ENCODE measurements at regions not wholly inside any gene's neighbourhood (a gene's known extent, or its start where the extent isn't known, plus 50 kb on each side); places are given as distances from the start of the nearest gene placed in this dataset.

DNA sequence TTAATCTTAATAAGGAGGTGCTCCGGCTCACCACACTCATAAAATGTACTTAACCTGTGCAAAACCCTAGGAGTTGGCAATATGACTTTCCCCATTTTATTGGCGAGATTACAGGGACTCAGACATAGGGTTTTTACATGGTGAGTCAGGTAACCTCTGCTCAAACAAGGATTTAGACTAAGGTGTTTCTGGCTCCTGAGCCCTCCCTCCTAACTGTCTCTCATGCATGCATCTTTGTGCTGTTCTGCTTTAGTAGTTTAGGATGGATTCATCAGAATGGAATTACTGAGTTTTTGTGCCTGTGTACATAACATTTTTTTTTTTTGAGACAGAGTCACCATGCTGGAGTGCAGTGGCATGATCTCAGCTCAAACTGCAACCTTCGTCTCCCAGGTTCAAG, 993.3 kb upstream of the TMEM132C start:
- no peak for DNase-seq

DNA sequence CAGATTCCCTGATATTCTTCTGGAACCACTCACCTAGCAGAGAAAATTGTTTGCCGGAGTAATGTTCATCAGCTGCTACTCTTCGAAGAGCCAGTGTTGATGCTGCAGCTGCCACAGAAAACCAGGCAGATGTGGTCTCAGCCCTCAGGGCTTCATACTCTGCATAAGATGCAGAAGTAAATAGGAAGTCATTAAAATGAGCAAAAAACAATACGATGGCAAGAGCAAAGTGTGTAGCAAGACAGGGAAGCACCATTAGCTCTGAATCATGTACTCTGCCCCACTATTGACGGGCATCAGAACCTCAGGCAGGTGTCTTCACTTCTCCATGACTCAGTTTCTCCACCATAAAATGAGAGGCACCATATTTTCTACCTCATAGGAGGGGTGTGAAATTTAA, 991.6 kb upstream of the TMEM132C start:
- no peak for DNase-seq

DNA sequence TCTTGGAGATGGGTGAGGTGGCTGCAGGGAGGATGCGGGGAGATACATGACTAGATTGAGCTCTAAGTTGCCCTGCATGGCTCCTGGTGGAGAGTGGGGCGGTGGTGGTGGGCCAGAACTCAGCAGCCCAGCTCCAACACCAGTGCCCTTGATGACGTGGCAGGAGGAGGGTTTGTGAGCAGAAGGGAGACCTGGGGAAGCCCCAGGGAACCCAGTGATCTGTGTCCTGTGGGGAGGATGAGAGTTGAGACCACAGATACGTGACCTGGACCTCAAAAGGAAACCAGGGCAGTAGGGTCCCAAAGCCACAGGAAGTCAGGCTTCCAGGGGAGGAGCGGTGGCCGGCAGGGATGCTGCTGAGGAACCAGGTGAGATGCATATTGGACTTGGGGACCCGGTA, 989.1 kb upstream of the TMEM132C start:
- no peak for DNase-seq

DNA sequence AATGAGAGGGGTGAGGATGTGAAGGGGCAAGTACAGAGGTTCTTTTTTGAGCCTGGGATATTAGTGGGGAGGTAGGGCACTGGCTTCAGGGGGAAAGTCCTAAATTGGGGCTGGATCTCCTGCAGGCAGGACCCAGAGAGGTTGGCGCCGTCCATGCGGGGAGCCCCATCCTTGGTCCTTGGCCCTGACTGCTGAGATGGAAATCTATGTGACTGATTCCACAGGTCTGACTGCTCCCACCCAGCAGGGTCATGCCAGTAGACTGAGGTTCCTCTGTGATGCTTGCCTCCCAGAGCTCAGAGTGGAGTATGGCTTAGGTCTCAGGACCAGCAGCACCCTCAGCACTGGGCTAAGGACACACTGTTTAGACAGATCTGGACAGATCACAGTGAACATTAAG, 988.6 kb upstream of the TMEM132C start:
- no peak for DNase-seq

DNA sequence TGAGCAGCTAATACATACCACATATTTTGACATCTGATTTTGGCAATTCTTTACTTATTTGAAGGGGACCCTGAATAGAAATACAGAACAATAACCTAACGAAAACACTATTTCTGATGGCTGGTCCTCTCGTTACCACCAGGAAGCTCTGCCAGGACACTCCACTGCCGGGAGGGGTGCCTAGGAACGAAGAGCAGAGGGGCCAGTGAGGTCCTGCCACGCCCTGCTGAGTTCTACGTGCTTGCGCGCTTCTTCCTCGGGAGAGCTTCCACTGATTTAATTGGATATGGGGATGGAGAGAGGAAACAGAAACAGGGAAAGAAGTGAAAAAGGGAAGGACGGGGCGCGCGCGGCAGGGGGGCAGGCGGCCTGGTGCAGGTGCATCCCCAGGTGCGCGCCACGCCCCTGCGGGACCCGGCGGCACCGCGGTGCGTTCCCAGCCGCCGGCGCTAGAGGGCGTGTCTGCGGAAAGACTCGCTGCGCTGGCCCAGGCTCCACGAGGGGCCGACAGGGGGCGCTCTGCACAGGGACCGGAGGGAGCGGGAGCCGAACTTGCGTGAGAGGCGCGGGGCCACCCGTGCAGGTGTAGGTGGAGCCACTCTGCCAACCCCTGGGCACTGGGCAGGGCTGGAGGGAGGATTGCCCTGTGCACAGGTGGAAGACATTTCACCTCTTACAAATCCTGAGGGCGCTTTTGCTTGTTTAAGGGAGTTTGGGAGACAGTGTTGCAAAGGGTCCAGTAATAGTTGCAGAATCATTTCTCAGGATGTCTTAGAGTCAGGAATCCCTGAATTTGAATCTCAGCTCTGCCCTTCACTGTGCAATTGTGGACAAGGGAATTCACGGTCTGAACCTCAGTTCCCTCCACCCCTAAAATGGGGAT, 986.3 kb upstream of the TMEM132C start:
- DNase-seq: peak; percentile 28

DNA sequence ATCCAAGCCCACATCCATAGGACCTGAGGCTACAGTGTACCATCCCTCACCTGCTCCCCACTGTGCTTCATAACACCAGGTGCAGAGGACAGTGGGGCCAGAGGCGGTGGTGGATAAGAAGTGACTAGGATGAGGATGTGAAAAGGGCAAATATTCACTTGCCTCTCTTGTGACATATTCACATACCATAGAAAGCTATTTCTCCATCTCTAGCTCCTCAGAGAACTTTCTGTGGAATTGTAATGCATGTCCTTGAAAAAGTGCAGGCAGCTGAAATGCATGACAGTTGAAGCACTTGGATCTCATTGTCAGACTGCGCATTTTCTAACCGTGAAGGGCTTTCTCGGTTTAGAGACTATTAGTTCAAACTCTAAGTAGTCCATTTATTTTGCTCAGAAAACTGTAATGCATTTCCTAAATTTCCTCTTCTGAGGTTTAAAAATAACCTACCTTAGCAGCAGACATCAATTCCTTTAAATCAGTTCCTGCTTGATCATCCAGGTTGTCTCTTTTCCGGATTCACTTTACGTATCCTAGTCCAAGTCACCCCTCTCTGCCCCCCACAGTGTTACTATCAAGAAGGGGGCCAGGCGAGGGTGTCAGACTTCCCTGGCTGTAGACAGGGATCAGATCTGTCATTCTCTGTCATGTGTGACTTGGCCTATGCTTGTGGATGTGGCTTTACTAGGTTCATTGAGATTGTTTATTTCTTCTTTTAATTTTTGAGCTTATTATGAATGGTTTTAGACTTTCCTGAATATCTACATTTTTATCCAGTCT, 984.0 kb upstream of the TMEM132C start:
- no peak for DNase-seq

DNA sequence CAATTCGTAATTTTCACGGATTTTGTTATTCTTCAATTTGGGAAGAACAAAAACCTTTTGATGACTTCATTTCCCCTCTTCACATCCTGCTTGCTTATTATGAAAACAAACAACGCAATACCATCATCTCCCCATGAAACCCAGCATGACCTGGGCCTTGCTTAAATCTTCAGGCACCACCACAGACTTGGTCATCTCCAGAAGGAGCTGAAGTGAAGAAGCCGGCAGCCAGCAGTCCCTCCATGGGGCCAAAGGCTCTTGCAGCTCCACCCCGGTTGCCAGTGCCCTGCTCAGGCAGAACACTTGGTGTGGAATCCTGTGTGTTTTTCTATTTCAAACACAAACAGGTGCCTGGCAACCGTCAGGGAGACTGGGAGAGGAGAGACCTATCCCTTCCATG, 982.9 kb upstream of the TMEM132C start:
- DNase-seq: no peak

DNA sequence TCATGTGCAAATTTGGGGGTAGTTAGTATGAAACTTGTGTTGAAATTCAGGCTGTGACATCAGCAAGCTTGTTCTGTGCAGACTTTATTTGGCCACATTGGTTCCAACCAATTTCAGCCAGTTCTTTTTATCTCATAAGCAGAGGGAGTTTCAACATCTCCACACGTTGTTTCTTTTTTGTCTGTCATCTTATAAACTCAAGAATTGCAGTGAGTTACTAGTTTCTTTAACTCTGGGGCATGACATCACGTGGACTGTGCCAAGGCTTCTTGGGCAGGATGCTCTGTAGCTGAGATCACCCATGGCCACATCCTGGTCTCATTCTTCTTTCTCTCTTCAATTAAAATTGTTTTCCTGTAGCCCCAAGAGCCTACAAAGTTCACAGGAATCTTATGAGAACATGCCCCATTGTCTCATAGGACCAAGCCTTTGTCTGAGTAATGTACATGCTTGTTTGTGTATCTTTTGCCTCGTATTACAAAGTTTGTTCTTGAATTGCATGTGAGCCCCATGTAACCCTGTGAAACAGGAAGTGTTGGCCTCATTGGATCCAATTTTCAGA, 982.0 kb upstream of the TMEM132C start:
- no peak for DNase-seq

DNA sequence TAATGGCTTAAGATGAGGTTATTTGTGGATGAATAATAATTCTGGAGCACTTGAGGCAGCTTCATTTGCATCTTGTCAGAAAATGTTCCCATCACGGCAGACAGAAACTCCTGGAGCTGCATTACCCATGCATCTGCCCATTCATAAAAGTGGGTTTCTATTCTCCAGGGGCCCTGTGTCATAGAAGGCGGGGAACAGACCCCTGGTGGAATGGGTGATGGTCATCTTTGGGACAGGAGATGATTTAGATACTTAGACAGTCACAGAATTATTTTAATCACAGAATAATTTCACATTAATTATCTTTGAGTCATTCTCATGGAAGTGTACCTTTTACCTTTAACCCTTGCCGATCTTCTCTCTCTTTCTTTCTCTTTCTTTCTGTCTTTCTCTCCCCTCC, 980.7 kb upstream of the TMEM132C start:
- no peak for DNase-seq

DNA sequence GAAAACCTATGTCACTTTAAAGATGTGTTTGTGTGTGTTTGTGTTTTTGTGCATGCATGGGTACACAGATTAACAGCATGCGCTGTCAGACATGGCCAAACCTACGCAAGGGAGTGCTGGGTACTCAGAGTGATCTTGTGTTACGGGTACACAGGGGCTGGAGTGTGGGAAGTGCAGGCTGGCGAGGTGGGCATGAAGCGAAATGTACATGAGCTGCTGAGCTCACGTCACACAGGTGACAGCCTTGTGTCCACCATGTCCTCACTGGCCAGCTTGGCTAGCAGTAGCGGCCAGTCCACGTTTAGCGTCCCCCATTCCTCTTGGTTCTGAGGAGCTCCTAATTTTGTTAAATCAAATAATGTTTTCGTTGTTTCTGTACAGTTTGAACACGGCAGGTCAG, 979.7 kb upstream of the TMEM132C start:
- no peak for DNase-seq

DNA sequence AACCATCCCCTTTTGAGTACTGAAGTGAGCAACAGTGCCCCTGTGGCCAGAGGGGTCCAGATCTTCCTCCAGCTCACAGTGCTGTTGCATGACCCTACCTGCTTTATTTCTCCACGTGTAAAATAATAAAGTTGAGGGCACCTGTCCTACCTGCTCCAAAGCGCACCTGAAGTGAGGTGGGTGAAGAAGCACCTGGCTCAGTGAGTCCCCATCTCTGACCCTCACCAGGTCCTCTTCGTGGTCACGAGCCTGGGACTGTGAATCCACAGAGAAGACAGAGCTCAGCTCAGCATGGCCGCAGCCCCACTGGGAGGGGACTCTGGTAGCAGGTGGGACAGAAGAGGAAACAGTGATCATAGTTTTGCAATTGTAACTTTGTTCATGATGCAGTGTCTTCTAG, 976.7 kb upstream of the TMEM132C start:
- DNase-seq: no peak

DNA sequence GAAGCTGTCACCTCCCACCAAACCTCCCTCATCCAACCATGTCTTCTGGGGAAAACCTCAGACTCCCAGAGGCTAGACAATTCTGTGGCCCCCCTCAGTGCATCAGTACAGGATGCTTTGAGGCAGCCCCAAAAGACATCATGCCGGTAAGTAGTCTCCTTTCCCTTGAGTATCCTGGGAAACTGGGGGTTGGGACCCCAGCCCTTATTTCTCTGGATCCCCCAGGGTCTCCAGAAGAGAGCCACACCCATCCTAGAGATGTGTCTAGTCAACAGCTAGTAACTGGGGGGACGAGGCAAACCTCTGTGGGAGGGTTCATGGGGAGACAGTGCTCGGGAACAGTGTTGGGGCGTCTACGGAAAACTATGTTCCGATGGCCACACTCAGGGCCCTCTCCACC, 974.2 kb upstream of the TMEM132C start:
- no peak for DNase-seq

DNA sequence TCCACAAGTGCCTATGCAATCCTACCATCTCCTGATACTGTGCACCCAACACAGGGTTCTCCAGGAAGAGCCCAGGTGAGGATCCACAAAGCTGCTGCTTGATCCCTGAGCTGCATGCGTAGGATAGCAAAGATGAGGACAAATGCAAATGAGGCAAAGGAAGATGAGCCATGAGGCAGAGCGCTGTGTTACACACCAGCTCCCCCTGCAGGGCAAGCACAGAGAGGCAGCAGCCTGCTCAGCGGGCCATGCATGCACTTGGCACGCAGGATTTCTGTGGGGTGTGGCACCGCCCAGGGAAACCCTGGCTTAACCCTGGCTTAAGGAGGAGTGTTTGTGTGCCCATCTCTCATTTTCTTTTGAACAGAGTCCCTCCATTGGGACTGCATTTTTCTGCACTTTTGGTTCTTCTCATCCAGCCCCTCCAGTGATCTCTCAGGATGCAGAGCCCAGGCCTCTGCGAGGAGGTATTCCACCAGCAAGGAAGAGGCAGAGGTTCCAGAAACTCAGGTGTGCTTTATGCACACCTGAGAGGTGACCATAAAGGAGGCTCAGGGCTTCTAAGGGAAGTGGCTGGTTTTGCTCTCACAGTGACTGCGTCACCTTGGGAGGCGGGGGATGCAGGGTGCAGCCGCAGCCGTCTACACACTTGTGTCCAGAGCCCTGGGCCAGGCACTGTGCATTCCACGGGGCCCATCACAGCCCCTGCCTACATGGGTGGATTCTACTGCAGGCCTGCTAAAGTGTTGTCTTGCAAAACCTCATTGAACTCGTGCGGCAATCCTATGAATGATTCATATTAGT, 973.3 kb upstream of the TMEM132C start:
- peak; percentile 7 for DNase-seq

DNA sequence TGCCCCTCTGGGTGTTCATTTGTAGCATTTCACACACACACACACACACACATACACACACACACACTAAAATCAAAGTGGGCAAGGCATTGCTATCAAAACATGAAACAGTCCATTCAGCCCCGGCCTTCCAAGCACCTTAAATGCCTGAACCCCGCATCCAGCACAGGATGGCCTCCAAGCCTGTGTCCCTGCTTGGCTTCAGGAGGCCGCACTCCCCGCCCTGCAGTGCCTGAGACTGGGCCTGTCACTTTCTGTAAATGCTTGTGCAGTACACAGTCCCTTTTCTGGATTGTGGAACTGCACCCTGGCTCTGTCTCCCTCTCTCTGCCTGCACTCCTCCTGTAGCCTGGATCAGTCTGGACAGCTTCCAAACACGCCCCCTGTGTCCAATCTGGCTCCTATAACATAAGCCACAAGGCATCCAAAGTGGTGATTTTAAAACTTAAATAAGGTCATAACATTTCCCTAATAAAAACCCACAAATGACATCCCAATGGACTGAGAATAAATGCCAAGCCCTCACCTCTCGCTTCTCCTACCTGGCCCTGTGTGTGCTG, 972.2 kb upstream of the TMEM132C start:
- DNase-seq: no peak

DNA sequence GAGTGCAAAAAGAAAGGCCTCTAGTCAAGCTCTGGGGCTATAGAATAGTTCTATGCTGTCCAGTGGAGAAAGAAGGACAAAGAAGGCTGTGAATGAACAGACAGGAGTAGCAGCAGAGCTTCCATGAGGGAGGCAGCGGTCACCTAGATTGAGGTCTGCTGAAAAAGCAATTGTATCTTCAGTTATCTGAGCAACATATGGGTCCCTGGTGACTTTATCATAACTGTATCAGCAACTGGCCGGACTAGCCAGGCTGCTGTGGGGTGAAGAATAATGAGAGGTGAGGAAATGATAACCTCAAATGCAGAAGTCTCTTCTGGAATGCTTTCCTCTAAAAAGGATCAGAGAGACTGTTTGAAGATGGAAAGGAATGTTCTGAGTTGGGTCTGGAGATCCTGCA, 971.3 kb upstream of the TMEM132C start:
- no peak for DNase-seq

DNA sequence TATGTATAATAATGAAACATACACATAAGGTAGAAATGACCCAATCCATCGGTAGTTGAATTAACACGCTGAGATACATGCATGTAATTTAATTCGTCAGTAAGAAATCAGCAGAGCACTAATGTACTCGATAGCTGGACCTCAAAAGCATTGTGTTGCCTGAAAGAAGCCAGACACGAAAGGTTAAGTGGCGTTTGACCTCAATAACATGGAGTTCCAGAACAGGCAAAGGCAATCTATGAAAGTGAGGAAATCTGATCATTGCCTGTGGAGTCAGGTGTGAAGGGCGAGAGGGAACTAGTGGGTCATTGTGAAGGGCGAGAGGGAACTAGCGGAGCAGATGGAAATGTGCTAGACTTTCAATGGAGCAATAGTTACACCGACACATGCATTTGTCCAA, 970.4 kb upstream of the TMEM132C start:
- DNase-seq: no peak

DNA sequence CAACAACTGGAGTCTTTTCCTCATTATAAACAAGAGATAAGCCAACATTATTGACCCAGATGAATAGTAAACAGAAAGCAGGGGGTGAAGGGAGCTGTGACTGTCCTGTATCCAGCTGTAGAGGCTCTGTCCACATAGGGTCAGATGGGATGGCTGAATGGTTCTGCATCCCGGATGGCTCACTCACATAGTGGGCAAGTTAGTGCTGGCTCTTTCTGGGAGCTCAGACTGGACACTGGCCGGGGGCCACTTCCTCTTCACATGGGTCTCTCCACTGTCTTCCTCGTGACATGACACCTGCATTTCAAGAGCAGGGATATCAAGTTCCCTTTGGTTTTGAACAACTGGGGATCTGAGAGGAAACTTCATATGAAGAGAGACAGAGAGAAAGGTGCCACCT, 969.6 kb upstream of the TMEM132C start:
- no peak for DNase-seq

DNA sequence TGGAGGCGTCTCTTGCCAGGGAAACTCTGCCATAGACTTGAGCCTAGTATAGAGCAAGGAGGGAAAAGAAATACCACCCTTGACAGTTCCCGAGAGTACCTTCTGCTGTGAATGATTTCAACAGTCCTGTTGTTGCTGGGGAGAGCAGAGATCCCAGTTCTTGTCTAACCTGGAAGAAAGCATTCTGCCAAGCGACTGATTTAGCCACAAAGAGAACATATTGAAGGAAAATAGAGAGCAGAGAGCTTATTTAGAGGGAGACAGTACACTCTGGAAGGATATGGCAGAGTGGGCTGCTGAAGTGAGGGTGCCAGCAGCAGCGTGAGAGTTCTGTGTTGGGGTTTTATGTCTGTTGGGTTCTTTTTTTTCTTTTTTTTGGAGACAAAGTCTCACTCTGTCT, 966.9 kb upstream of the TMEM132C start:
- no peak for DNase-seq

DNA sequence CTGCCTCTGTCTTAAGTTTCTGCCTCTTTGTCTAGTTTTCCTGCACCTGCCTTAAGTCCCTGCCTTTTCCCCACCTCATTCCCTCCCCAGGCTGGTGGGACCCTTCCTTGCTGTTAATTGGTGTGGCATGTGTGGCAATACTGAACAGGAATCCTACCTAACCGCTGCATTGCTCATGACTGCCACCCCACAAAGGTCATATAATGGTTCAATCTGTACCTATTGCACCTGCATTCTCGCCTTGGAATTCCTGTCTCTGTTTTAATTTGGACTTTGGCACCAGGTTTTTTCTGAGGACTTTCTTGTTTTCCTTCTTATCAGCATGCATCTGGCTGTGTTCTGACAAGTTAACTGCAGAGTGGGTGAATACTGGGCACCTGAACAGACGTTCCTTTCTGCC, 966.2 kb upstream of the TMEM132C start:
- no peak for DNase-seq

DNA sequence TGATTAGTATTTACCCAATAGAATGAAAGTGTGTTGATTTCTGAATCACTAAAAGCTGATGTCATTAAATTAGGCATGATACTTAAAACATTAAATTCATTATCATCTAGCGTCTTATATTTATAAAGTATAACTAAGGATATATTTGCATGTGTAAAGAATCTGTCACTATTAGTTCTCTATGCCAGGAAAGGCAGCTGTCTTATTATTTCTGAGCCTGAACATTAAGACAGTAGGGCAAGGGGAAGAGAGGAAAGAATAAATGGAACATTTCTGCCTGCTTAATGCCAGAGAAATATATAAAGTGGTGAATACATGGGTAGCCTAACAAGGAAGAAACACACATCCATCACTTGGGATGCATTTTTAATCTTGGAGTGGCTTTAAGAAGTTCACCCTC, 965.1 kb upstream of the TMEM132C start:
- DNase-seq: no peak

DNA sequence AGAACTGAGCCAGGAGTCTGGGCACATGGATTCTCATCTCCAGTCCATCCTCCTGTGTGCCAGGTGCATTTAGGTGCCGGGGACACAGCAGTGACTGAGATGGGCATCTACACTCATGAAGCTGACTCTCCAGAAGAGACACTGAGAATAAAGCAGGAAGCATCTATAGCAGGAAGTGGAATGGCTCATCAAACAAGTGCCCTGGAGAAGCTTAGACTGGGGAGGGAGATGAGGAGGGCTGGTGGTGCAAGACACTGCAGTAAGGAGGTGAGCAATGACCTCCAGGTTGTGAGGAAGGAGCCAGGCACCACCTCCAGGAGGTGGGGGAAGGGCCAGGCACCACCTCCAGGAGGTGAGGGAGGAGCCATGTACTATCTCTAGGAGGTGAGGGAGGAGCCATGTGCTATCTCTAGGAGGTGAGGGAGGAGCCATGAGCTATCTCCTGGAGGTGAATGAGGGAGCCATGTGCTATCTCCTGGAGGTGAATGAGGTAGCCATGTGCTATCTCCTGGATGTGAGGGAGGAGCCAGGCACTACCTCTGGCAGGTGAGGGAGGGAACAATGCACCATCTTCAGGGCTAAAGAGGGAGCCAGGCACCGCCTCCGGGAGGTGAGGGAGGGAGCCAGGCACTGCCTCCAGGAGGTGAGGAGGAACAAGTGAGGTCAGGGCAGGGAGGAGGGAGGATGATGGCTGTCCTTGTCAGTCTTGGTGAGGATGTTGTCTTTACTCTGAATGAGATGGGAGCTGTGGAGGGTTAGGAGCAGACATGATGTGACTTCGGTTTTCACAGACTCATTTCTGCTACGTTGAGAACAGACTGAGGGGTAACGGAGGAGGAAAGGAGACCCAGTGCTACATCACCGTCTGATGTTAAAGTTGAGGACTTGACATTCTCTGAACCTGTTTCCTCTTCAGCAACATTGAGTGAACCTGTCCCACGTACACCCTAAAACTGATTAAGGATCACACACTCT, 961.9 kb upstream of the TMEM132C start:
- no peak for DNase-seq

Measured in left kidney (tissue), 1 donor.